A673 (cell line): ENCODE measurements at regions not wholly inside any gene's neighbourhood (a gene's known extent, or its start where the extent isn't known, plus 50 kb on each side); places are given as distances from the start of the nearest gene placed in this dataset.

Experiments
- BruUV-seq: library from RNA; stranded (reverse); fragments of 400-500 nt; replicated peaks from 2 replicates; lab custom pipeline; 2021; lab: Mats Ljungman, UMichigan
- CTCF ChIA-PET: fragments of 300-600 bp; sonication (Branson Sonifier 250); formaldehyde crosslinking; loops from one replicate; lab custom pipeline; 2022; ENCODE audit warnings: antibody characterized with exemption; lab: Charles Lee
- POLR2A ChIA-PET: fragments of 300-600 bp; sonication (Branson Sonifier 250); formaldehyde crosslinking; loops from one replicate; lab custom pipeline; 2022; ENCODE audit warnings: antibody characterized with exemption; ENCODE audit not compliant: low non-redundant PET; lab: Charles Lee
- DNase-seq: peaks from one replicate; pipeline ENCODE4 v3.0.0-alpha.2; 2015; ENCODE audit warnings: low spot score
- H3K27ac ChIP-seq: fragments of 200-600 bp; sonication (generic); 2 replicates; pipeline ENCODE4 v1.5.1; 2016; ENCODE audit warnings: mixed run types, low read depth, mild to moderate bottlenecking, mixed read lengths, antibody characterized with exemption, low read length; ENCODE audit not compliant: poor library complexity, severe bottlenecking
- H3K27me3 ChIP-seq: fragments of 200-600 bp; sonication (generic); replicated peaks from 2 replicates; pipeline ENCODE4 v1.6.1; 2017; ENCODE audit warnings: mixed run types, low read depth, mild to moderate bottlenecking, mixed read lengths, antibody characterized with exemption, low read length; ENCODE audit not compliant: insufficient read depth, poor library complexity
- H3K36me3 ChIP-seq: fragments of 200-600 bp; sonication (generic); 2 replicates; pipeline ENCODE4 v1.6.1; 2016; ENCODE audit warnings: mixed run types, mild to moderate bottlenecking, mixed read lengths, antibody characterized with exemption, low read length; ENCODE audit not compliant: insufficient read depth, poor library complexity, severe bottlenecking
- H3K4me1 ChIP-seq: fragments of 200-600 bp; sonication (generic); 2 replicates; pipeline ENCODE4 v1.6.1; 2017; ENCODE audit warnings: mixed run types, mild to moderate bottlenecking, mixed read lengths, antibody characterized with exemption, low read length; ENCODE audit not compliant: insufficient read depth, poor library complexity, severe bottlenecking
- H3K4me3 ChIP-seq: fragments of 200-600 bp; sonication (generic); 2 replicates; pipeline ENCODE4 v1.5.1; 2016; ENCODE audit warnings: low read depth, mixed run types, mild to moderate bottlenecking, mixed read lengths, low read length; ENCODE audit not compliant: poor library complexity, severe bottlenecking
- H3K9me3 ChIP-seq: fragments of 200-600 bp; sonication (generic); 2 replicates; pipeline ENCODE4 v1.6.1; 2016; ENCODE audit warnings: mixed run types, low read depth, mild to moderate bottlenecking, mixed read lengths, antibody characterized with exemption, low read length; ENCODE audit not compliant: poor library complexity, severe bottlenecking
- CTCF ChIP-seq: fragments of 300-800, 200-600 bp; sonication (generic); conservative IDR thresholded peaks from 2 replicates; pipeline ENCODE4 v1.5.1; 2017; ENCODE audit warnings: low read depth, mild to moderate bottlenecking, antibody characterized with exemption, low read length, moderate library complexity, mixed read lengths
- EZH2 ChIP-seq: fragments of 200-600 bp; sonication (generic); IDR thresholded peaks from 2 replicates; pipeline ENCODE4 v1.6.1; 2017; ENCODE audit warnings: borderline replicate concordance, low read depth, mild to moderate bottlenecking, mixed read lengths, antibody characterized with exemption, low read length; ENCODE audit not compliant: poor library complexity, severe bottlenecking
- intact Hi-C: fragments of 100-400 bp; cut with micrococcal nuclease; formaldehyde crosslinking; loops from one replicate; pipeline ENCODE4 v1.10.0; 2022; ENCODE audit not compliant: unreplicated experiment

GRCh38 chr10:4051641-4052151, 266.7 kb upstream of the KLF6 start:
- no peaks in the 10 kb centered on the region for H3K4me1 ChIP-seq
- no peaks in the 10 kb centered on the region for H3K9me3 ChIP-seq
- H3K27me3 ChIP-seq, result peaks cover 69% of the 10 kb centered on the region
- BruUV-seq, result no TSS peak
- H3K4me3 ChIP-seq, result no peak overlapping the region
- no peak for DNase-seq
- H3K36me3 ChIP-seq, result no peaks in the 10 kb centered on the region
- no peak overlapping the region for H3K27ac ChIP-seq
- ChIA-PET POLR2A (no interaction called here), CTCF (no interaction called here)
- intact Hi-C loops, result loop anchor here (10.0 kb wide), 1 partner anchor 267 kb away; the partner anchor contains the start of gene KLF6
- TF ChIP-seq EZH2 (no peak), CTCF (no peak)

- POLR2A ChIA-PET, result no interaction called here
- intact Hi-C loops, result loop anchor here (10.0 kb wide), 1 partner anchor 266 kb away; the partner anchor contains the start of gene KLF6
- TF ChIP-seq CTCF (no peak), EZH2 (no peak)
- H3K36me3 ChIP-seq, result no peaks in the 10 kb centered on the region
- H3K27ac ChIP-seq, result no peak overlapping the region
- CTCF ChIA-PET, result no interaction called here
- peaks cover 63% of the 10 kb centered on the region for H3K27me3 ChIP-seq
- no peaks in the 10 kb centered on the region for H3K9me3 ChIP-seq
- H3K4me3 ChIP-seq, result no peak overlapping the region
- no TSS peak for BruUV-seq
- no peak for DNase-seq
- no peaks in the 10 kb centered on the region for H3K4me1 ChIP-seq
Observed at GRCh38 chr10:4051011-4051640, 266.1 kb upstream of the KLF6 start.

DNA sequence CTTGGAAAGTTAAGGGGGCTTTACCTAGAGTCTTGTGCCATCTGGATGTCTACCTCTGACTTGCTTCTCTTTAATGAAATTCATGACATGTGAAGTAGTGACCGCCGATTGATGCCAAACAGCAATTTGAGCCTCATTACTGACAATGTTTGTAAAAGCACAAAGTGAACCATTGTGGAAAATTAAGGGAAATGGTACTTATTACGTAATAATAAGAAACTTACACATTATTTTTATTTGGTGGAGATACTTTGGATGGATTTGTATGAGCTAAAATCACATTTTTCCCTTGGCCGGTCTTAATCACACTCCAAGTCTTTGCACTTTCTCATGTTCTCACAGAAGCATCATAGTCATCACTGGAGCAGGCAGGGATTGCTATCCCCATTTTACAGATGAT, 265.1 kb upstream of the KLF6 start:
- Histone ChIP-seq H3K27ac (no peak overlapping the region), H3K36me3 (no peaks in the 10 kb centered on the region), H3K27me3 (peaks cover 57% of the 10 kb centered on the region), H3K4me1 (no peaks in the 10 kb centered on the region), H3K9me3 (no peaks in the 10 kb centered on the region), H3K4me3 (no peak overlapping the region)
- no TSS peak for BruUV-seq
- TF ChIP-seq EZH2, result no peak
- no peak for TF ChIP-seq CTCF
- ChIA-PET POLR2A (no interaction called here), CTCF (no interaction called here)
- DNase-seq, result no peak
- intact Hi-C loops, result loop anchor here (10.0 kb wide), 1 partner anchor 265 kb away; the partner anchor contains the start of gene KLF6
